GM23338 (cell line): ENCODE measurements at regions not wholly inside any gene's neighbourhood (a gene's known extent, or its start where the extent isn't known, plus 50 kb on each side); places are given as distances from the start of the nearest gene placed in this dataset.

ENCODE experiments used
- ATAC-seq: fragments of 200-7000 bp; cut with Tn5 transposase; 3 replicates; pipeline ENCODE4 v1.9.1; 2020
- DNase-seq: peaks from one replicate; pipeline ENCODE4 v3.0.0-alpha.2; 2015; ENCODE audit warnings: low spot score
- H2AFZ ChIP-seq: fragments of 200-600 bp; sonication (generic); 2 replicates; pipeline ENCODE4 v1.8.0; 2016; ENCODE audit warnings: antibody characterized with exemption, mild to moderate bottlenecking, moderate library complexity
- H3F3A ChIP-seq: fragments of 200-600 bp; sonication (generic); replicated peaks from 2 replicates; pipeline ENCODE4 v1.8.0; 2017; ENCODE audit warnings: antibody characterized with exemption, mixed run types, low read depth
- H3K27ac ChIP-seq: fragments of 200-600 bp; sonication (generic); 2 replicates; pipeline ENCODE4 v1.6.1; 2016; ENCODE audit warnings: low read depth
- H3K27me3 ChIP-seq: fragments of 200-600 bp; sonication (generic); 2 replicates; pipeline ENCODE4 v1.8.0; 2016; ENCODE audit warnings: mild to moderate bottlenecking, mixed run types, moderate library complexity; ENCODE audit not compliant: insufficient read depth
- H3K36me3 ChIP-seq: fragments of 200-600 bp; sonication (generic); 2 replicates; pipeline ENCODE4 v1.8.0; 2016; ENCODE audit warnings: mild to moderate bottlenecking; ENCODE audit not compliant: insufficient read depth
- H3K4me1 ChIP-seq: fragments of 200-600 bp; sonication (generic); 2 replicates; pipeline ENCODE4 v1.8.0; 2016; ENCODE audit warnings: mild to moderate bottlenecking, moderate library complexity; ENCODE audit not compliant: insufficient read depth
- H3K4me2 ChIP-seq: fragments of 200-600 bp; sonication (generic); 2 replicates; pipeline ENCODE4 v1.7.1; 2017; ENCODE audit warnings: mixed run types
- H3K4me3 ChIP-seq: fragments of 200-600 bp; sonication (generic); 2 replicates; pipeline ENCODE4 v1.6.1; 2016; ENCODE audit warnings: mixed run types
- H3K79me2 ChIP-seq: fragments of 200-600 bp; sonication (generic); replicated peaks from 2 replicates; pipeline ENCODE4 v1.8.0; 2017; ENCODE audit warnings: mild to moderate bottlenecking; ENCODE audit not compliant: insufficient read depth
- H3K9me2 ChIP-seq: fragments of 200-600 bp; sonication (generic); 2 replicates; pipeline ENCODE4 v1.8.0; 2017; ENCODE audit not compliant: insufficient read depth
- H4K20me1 ChIP-seq: fragments of 200-600 bp; sonication (generic); replicated peaks from 2 replicates; pipeline ENCODE4 v1.8.0; 2017; ENCODE audit warnings: mild to moderate bottlenecking; ENCODE audit not compliant: insufficient read depth
- H3K27ac Mint-ChIP-seq: 2 replicates; pipeline ENCODE4 v1.8.0; 2020; ENCODE audit warnings: inconsistent platforms, mild to moderate bottlenecking, moderate library complexity, mixed read lengths
- H3K27me3 Mint-ChIP-seq: 3 replicates; pipeline ENCODE4 v1.8.0; 2022; ENCODE audit warnings: low read depth, mild to moderate bottlenecking, moderate library complexity, mixed read lengths, inconsistent platforms; ENCODE audit not compliant: insufficient read depth, poor library complexity
- H3K36me3 Mint-ChIP-seq: 3 replicates; pipeline ENCODE4 v1.8.0; 2021; ENCODE audit warnings: low read depth, mild to moderate bottlenecking, inconsistent platforms, moderate library complexity, mixed read lengths
- H3K4me1 Mint-ChIP-seq: 3 replicates; pipeline ENCODE4 v1.8.0; 2020; ENCODE audit warnings: mild to moderate bottlenecking, inconsistent platforms, mixed read lengths
- H3K4me3 Mint-ChIP-seq: 3 replicates; pipeline ENCODE4 v1.8.0; 2021; ENCODE audit warnings: moderate library complexity, mild to moderate bottlenecking, inconsistent platforms, mixed read lengths
- H3K9me3 Mint-ChIP-seq: 3 replicates; pipeline ENCODE4 v1.8.0; 2020; ENCODE audit warnings: moderate library complexity, mild to moderate bottlenecking, inconsistent platforms, mixed read lengths
- CREB1 ChIP-seq: fragments of 250-450 bp; sonication (Bioruptor Pico); IDR thresholded peaks from 2 replicates; pipeline ENCODE4 v1.5.0; 2020; ENCODE audit warnings: low read depth, mild to moderate bottlenecking, moderate library complexity
- CTCF ChIP-seq, 2 experiments: fragments of 200-600 bp in 1 of 2; sonication (generic) in 1 of 2; conservative IDR thresholded peaks; 2 replicates each; pipeline versions ENCODE4 v1.5.1 to v1.6.1; 2016 to 2017; ENCODE audit warnings: antibody characterized with exemption in 2 of 2, low read depth in 2 of 2, mild to moderate bottlenecking in 2 of 2, moderate library complexity in 1 of 2
- ETS1 ChIP-seq: IDR thresholded peaks from 2 replicates; pipeline ENCODE4 v1.6.1; 2016; ENCODE audit warnings: antibody characterized with exemption
- EZH2 ChIP-seq: fragments of 200-600 bp; sonication (generic); IDR thresholded peaks from one replicate; pipeline ENCODE4 v1.8.0; 2017; ENCODE audit warnings: antibody characterized with exemption, mild to moderate bottlenecking, low read depth; ENCODE audit not compliant: unreplicated experiment
- JUNB ChIP-seq: IDR thresholded peaks from one replicate; pipeline ENCODE4 v1.6.1; 2016; ENCODE audit warnings: antibody characterized with exemption; ENCODE audit not compliant: unreplicated experiment
- NANOG ChIP-seq: IDR thresholded peaks from 2 replicates; pipeline ENCODE4 v1.6.1; 2016; ENCODE audit warnings: antibody characterized with exemption, borderline replicate concordance
- POLR2AphosphoS5 ChIP-seq: IDR thresholded peaks from 2 replicates; pipeline ENCODE4 v1.6.1; 2016; ENCODE audit warnings: antibody characterized with exemption, low read depth
- STAT1 ChIP-seq: IDR thresholded peaks from one replicate; pipeline ENCODE4 v1.6.1; 2016; ENCODE audit warnings: antibody characterized with exemption; ENCODE audit not compliant: unreplicated experiment
- ZNF114 ChIP-seq: fragments of 250-450 bp; sonication (Bioruptor Pico); IDR thresholded peaks from 2 replicates; pipeline ENCODE4 v1.5.0; 2020; ENCODE audit warnings: mild to moderate bottlenecking, moderate library complexity
- ZNF331 ChIP-seq: fragments of 250-450 bp; sonication (Bioruptor Pico); IDR thresholded peaks from 2 replicates; pipeline ENCODE4 v1.5.0; 2020; ENCODE audit warnings: low read depth, mild to moderate bottlenecking, moderate library complexity

- DNase-seq (no peak), ATAC-seq (no peak)
- Histone ChIP-seq H3K27ac (no peak overlapping the region), H3K4me1 (no peaks in the 10 kb centered on the region), H2AFZ (no peak overlapping the region), H3K27me3 (no peaks in the 10 kb centered on the region), H4K20me1 (no peaks in the 10 kb centered on the region), H3K4me3 (no peak overlapping the region), H3F3A (no peaks in the 10 kb centered on the region), H3K4me2 (no peak overlapping the region), H3K36me3 (peaks cover 10% of the 10 kb centered on the region; the same call in 1 of the 2 replicates), H3K9me2 (peaks cover 20% of the 10 kb centered on the region; the same call in 1 of the 2 replicates), H3K79me2 (no peaks in the 10 kb centered on the region)
- Mint-ChIP-seq H3K9me3 (peaks cover 14% of the 10 kb centered on the region), H3K27me3 (no peaks in the 10 kb centered on the region), H3K36me3 (peaks cover 3% of the 10 kb centered on the region), H3K4me1 (no peaks in the 10 kb centered on the region), H3K27ac (no peak overlapping the region), H3K4me3 (no peak overlapping the region)
- no peak for TF ChIP-seq CTCF (conservative IDR thresholded peaks at IDR 0.05; ENCODE audit: low read depth in 2 of 2)
- TF ChIP-seq STAT1 = no peak
- TF ChIP-seq NANOG = no peak
- no peak for TF ChIP-seq JUNB
- no peak for TF ChIP-seq ZNF114
- no peak for TF ChIP-seq EZH2
- TF ChIP-seq POLR2AphosphoS5 = no peak
- TF ChIP-seq ZNF331 (CRISPR knock-in tag) = no peak
- no peak for TF ChIP-seq CREB1 (CRISPR knock-in tag)
Observed at GRCh38 chr5:16007750-16008415, 171.7 kb downstream of the MARCHF11 start.

GRCh38 chr5:16005225-16005624 lies 174.4 kb downstream of the MARCHF11 start:
- H3K36me3 ChIP-seq = peaks cover 10% of the 10 kb centered on the region; the same call in 1 of the 2 replicates
- ATAC-seq = no peak
- H3K79me2 ChIP-seq = no peaks in the 10 kb centered on the region
- H3K27ac Mint-ChIP-seq = no peak overlapping the region
- no peaks in the 10 kb centered on the region for H4K20me1 ChIP-seq
- TF ChIP-seq EZH2 = no peak
- no peak for TF ChIP-seq ETS1
- no peak for TF ChIP-seq STAT1
- no peak for TF ChIP-seq CREB1 (CRISPR knock-in tag)
- TF ChIP-seq NANOG = no peak
- no peak for TF ChIP-seq ZNF114
- no peak overlapping the region for H3K4me3 Mint-ChIP-seq
- no peak overlapping the region for H3K27ac ChIP-seq
- H2AFZ ChIP-seq = peak overlapping the region; percentile 63
- H3K4me3 ChIP-seq = no peak overlapping the region
- no peak for DNase-seq
- no peaks in the 10 kb centered on the region for H3K27me3 Mint-ChIP-seq
- peaks cover 17% of the 10 kb centered on the region; the same call in 1 of the 2 replicates for H3K9me2 ChIP-seq
- H3F3A ChIP-seq = no peaks in the 10 kb centered on the region
- H3K4me1 ChIP-seq = no peaks in the 10 kb centered on the region
- peaks cover 14% of the 10 kb centered on the region for H3K9me3 Mint-ChIP-seq
- H3K27me3 ChIP-seq = no peaks in the 10 kb centered on the region
- no peaks in the 10 kb centered on the region for H3K4me1 Mint-ChIP-seq
- H3K36me3 Mint-ChIP-seq = peaks cover 3% of the 10 kb centered on the region
- H3K4me2 ChIP-seq = no peak overlapping the region
